ENCODE measurements at regions not wholly inside any gene's neighbourhood (a gene's known extent, or its start where the extent isn't known, plus 50 kb on each side); places are given as distances from the start of the nearest gene placed in this dataset.

DNA sequence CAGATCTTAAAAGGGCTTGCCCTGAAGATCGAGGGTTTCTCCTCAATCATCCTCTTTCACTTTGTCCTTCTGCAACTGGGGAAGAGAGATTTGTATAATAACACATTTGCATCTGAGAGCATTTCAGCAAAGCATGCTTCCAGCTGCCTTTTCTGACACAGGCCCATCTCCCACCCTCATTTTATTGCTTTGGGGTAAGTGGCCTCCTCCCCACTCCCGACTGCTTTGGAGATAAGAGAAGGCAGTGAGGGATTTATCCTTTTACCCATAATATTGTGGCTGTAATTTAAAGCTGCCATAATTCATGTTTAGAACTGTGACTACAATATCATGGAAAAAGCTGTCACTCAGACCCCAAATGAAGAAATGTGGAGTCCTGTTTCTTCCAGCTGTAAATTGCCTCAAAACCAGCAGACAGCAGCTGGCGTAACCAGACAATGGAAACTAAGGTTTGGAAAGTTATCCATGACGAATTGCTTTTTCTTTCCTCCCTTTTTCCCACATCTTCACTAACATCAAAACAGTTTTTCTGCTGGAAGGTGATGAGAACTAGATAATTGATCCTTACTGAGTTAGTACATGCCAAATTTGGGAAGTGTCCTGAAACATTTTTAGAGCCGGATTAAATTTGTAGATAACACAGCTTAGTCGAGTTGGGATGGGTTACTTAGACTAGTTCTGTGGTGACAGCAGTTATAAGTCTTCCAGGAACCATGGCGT, 104.2 kb upstream of the PFN2 start:
- POLR2A ChIA-PET: no interaction called here

More for the DNA sequence above, 104.2 kb upstream of the PFN2 start:
- ATAC-seq (no peak), DNase-seq (ENCODE audit: low spot score) (no peak)
- H3K9me3 Mint-ChIP-seq: peaks cover 17% of the 10 kb centered on the region
- CTCF ChIA-PET: no interaction called here
- peaks cover 9% of the 10 kb centered on the region for H3K4me1 Mint-ChIP-seq
- H3K4me3 Mint-ChIP-seq: no peak overlapping the region
- H3K36me3 Mint-ChIP-seq: peaks cover 5% of the 10 kb centered on the region
- TF ChIP-seq ZNF232 (CRISPR knock-in tag; IDR thresholded peaks at IDR 0.05) (no peak), MYBL2 (CRISPR knock-in tag; IDR thresholded peaks at IDR 0.05) (no peak), AR (CRISPR knock-in tag; IDR thresholded peaks at IDR 0.05) (no peak), JAZF1 (CRISPR knock-in tag; IDR thresholded peaks at IDR 0.05) (no peak), ZNF263 (CRISPR knock-in tag; IDR thresholded peaks at IDR 0.05; ENCODE audit: low read depth) (no peak), ZNF671 (CRISPR knock-in tag; IDR thresholded peaks at IDR 0.05) (no peak), ATF1 (CRISPR knock-in tag; IDR thresholded peaks at IDR 0.05) (no peak), RELA (CRISPR knock-in tag; IDR thresholded peaks at IDR 0.05; ENCODE audit: borderline replicate concordance) (no peak), GTF2I (CRISPR knock-in tag; conservative IDR thresholded peaks at IDR 0.05) (no peak), SMAD4 (CRISPR knock-in tag; IDR thresholded peaks at IDR 0.05) (no peak), NFE2L1 (CRISPR knock-in tag; IDR thresholded peaks at IDR 0.05) (no peak), ZNF281 (CRISPR knock-in tag; IDR thresholded peaks at IDR 0.05) (no peak), OVOL2 (CRISPR knock-in tag; IDR thresholded peaks at IDR 0.05; ENCODE audit: borderline replicate concordance) (no peak), NR1H2 (CRISPR knock-in tag; IDR thresholded peaks at IDR 0.05) (no peak), ZNF396 (CRISPR knock-in tag; IDR thresholded peaks at IDR 0.05; ENCODE audit: borderline replicate concordance) (no peak), MXD4 (CRISPR knock-in tag; IDR thresholded peaks at IDR 0.05; ENCODE audit: borderline replicate concordance) (no peak), JUN (CRISPR knock-in tag; IDR thresholded peaks at IDR 0.05) (no peak)
- TF ChIP-seq, protein P1, sequence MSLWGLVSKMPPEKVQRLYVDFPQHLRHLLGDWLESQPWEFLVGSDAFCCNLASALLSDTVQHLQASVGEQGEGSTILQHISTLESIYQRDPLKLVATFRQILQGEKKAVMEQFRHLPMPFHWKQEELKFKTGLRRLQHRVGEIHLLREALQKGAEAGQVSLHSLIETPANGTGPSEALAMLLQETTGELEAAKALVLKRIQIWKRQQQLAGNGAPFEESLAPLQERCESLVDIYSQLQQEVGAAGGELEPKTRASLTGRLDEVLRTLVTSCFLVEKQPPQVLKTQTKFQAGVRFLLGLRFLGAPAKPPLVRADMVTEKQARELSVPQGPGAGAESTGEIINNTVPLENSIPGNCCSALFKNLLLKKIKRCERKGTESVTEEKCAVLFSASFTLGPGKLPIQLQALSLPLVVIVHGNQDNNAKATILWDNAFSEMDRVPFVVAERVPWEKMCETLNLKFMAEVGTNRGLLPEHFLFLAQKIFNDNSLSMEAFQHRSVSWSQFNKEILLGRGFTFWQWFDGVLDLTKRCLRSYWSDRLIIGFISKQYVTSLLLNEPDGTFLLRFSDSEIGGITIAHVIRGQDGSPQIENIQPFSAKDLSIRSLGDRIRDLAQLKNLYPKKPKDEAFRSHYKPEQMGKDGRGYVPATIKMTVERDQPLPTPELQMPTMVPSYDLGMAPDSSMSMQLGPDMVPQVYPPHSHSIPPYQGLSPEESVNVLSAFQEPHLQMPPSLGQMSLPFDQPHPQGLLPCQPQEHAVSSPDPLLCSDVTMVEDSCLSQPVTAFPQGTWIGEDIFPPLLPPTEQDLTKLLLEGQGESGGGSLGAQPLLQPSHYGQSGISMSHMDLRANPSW (CRISPR knock-in tag; conservative IDR thresholded peaks at IDR 0.05; ENCODE audit: low read depth): no peak
- TF ChIP-seq, protein P2, sequence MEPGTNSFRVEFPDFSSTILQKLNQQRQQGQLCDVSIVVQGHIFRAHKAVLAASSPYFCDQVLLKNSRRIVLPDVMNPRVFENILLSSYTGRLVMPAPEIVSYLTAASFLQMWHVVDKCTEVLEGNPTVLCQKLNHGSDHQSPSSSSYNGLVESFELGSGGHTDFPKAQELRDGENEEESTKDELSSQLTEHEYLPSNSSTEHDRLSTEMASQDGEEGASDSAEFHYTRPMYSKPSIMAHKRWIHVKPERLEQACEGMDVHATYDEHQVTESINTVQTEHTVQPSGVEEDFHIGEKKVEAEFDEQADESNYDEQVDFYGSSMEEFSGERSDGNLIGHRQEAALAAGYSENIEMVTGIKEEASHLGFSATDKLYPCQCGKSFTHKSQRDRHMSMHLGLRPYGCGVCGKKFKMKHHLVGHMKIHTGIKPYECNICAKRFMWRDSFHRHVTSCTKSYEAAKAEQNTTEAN (CRISPR knock-in tag; IDR thresholded peaks at IDR 0.05): no peak
- peaks cover 5% of the 10 kb centered on the region; the same call in 1 of the 2 replicates for H3K27me3 Mint-ChIP-seq (ENCODE audit: low read depth)
- no peak overlapping the region for H3K27ac Mint-ChIP-seq
